ENCODE measurements at regions not wholly inside any gene's neighbourhood (a gene's known extent, or its start where the extent isn't known, plus 50 kb on each side); places are given as distances from the start of the nearest gene placed in this dataset.

GRCh38 chr6:81694855-81695254 is 57.6 kb downstream of the TENT5A start:
- DNase-seq, result no peak

- no peak for DNase-seq
Observed at GRCh38 chr6:81694207-81694606, 58.3 kb downstream of the TENT5A start.

GRCh38 chr6:81693266-81693665 is 59.2 kb downstream of the TENT5A start:
- no peak for DNase-seq

- DNase-seq, result no peak
Observed at GRCh38 chr6:81690073-81690472, 62.4 kb downstream of the TENT5A start.

DNA sequence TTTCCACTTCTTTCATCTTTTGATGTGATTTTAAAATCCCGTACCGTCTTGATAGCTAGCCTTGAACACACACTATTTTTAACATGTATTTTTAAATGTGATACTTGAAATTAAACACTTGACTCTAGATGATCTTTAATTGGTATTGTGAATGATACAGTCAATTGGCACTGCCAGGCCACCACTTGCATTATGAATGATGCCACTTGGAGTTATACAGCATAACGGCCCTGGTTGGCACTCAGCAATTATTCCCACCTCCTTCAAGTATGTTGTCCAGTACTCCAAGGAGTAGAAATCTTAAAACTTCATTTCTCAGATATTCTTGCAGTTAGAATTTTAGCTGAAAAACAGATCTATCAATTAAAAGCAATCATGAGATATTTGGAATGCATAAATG is 62.9 kb downstream of the TENT5A start:
- DNase-seq, result no peak

GRCh38 chr6:81683912-81684311 is 68.6 kb downstream of the TENT5A start:
- DNase-seq, result no peak

DNA sequence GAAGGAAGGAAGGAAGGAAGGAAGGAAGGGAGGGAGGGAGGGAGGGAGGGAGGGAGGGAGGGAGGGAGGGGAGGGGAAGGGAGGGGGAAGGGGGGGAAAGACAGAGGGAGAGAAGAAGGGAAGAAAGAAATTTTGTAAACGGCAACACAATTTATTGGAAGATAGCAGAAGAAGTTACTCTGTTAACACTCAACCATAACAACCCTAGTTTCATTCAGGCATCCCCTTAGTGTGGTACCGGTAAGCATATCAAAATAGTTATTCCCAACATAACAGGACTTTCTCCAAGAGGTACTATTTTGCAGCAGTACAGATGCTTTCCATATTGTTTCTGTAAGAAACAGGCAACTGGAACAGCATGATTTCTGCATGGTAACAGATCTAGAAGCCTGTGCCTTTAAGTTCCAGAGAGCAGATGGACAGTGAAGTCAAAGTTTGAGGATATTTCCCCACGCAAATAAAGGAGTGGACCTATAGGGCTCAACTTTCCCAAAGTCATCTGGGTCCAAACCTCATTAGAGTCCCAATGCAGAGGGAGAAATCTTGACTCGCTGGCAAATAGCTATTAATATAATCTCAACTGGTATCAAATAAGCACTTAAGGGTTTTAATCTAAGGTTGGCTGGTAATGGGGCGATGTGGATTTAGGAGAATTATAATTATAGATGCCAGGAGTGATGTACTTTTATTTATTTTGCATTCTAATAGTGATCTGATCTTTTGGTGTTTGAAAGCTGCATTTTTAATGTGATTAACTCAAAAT is 69.4 kb downstream of the TENT5A start:
- no peak for DNase-seq

DNA sequence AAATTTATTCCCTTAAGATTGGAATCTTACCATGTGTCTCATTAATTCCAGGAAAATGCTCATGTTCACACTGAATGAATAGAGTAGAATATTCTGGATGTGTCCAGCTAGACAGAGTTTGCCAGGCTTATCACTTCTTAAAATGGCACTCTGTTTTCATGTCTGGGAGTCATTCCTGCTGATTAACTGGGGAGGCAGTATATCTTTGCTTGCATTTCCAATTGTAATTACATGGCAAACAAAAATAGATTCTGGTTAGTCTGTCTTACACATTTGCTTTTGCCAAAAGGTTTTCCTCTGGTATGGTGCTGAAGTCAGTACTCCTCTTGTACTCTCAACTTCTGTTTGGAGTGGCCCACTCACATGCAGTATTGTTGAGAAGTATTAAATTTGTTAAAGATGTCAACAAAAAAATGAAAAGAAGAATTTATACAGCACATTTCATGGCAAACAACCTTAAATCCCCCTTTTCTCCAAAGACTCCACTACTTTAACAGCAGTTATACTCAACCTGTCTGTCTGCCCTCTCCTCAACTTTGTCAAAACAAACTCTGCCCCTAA is 70.2 kb downstream of the TENT5A start:
- no peak for DNase-seq

DNA sequence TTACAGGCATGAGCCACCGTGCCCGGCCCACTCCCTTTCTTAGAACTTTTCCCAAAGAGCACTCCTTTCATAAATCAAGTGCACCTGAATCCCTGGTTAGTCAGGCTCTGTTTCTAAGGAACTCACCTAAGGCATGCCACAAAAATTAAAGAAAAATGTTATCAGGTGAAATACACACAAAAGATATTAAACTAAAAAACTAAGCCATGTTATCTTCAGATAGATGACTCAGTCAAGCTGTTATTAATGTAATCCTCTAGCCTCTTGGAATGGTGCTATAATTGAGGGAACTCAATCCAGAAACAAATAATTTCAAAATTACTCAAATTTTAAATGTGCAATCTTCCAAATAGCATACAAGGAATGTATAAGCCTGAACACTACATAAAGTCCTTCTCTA is 83.0 kb downstream of the TENT5A start:
- DNase-seq, result no peak

- DNase-seq, result no peak
Observed at GRCh38 chr6:81668615-81669047, 83.8 kb downstream of the TENT5A start.

DNA sequence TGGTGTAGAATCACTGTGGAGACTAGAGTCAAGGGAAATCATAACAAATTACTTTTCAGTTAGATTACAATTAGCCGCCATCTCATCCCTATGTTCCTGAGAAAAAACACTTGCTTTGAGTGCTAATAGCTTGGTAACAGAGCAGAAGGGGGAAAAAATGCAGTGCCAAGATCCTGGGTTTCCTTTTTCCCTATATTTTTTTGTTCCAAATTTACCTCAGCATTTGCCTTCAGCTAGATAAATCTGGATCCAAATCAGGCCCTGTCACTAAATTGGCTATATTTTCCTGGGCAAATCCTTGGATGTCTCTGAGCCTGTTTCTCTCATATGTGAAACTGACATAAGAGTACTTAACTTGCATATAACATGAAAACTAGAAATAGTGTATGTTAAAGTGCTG is 86.0 kb downstream of the TENT5A start:
- DNase-seq, result no peak

GRCh38 chr6:81656231-81656630 is 96.2 kb downstream of the TENT5A start:
- no peak for DNase-seq

DNA sequence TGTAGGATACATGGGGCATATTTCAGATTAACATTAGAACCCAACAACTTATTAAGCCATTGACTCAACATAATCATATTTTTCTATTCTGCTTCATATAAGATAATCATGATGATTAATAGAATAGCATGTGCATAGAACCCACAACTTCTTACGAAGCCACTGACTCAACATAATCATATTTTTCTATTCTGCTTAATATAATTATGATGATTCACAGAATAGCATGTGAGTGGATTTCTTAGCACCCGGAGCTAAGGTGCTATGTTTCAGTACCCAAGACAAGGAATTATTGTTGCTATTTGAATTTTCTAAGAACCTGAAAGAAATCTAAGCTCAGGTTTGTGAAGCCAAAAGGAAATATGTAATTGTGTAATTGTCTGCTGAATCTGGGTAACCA is 96.8 kb downstream of the TENT5A start:
- no peak for DNase-seq

GRCh38 chr6:81648502-81648901 is 104.0 kb downstream of the TENT5A start:
- no peak for DNase-seq

DNA sequence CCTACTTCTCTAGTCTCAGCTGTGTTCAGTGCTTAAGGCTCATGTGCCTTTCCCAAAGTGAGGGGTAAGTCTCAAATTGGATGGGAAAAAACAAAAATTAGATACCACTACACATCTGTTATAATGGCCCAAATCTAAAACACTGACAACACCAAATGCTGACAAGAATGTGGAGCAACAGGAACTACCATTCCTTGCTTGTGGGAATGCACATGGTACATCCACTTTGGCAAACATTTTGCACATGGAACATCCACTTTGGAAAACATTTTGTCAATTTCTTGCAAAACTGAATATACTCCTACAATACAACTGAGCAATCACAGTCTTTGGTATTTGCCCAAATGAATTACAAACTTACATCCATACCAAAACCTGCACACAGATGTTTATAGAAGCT is 109.3 kb downstream of the TENT5A start:
- no peak for DNase-seq

DNA sequence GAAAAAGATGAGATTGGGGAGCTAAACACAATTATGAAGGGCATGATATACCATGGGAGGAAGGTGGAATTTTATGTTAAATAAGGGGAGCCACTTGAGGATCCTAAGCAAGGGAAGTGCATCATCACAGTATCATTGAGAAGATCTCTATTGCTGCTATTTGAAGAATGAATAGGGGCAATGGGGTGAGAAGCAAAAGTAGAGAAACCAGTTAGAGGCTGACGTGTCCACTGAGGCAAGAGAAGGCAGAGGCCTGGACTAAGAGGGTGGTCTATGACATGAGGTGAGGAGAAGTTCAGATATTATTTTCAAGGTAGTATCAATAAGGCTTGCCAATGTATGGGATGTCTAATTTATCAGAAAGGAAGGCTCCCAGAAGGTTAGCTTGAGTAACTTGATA is 111.6 kb downstream of the TENT5A start:
- no peak for DNase-seq

GRCh38 chr6:81640126-81640525 is 112.4 kb downstream of the TENT5A start:
- no peak for DNase-seq

GRCh38 chr6:81638366-81638765 is 114.1 kb downstream of the TENT5A start:
- no peak for DNase-seq

GRCh38 chr6:81636930-81637568 is 115.4 kb downstream of the TENT5A start:
- DNase-seq, result no peak

GRCh38 chr6:81634155-81634880 is 118.2 kb downstream of the TENT5A start:
- no peak for DNase-seq

DNA sequence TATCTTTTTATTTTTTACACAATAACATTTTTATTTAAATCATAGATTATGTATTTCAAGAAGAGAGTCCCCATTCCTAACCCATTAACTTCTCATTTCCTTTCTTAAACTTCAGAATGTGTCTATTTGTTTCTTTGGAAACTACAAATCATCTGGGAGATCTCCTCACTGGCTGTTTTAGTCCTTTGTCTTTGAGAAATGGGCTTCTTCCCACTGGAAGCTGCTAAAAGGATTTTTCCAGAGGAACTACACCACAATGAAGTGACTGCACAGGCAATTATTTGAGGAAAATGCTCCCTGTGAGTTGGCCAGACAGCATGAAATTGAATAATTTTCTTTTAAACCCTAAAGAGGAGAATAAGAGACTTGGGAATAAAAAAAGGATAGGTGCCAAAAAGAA is 119.1 kb downstream of the TENT5A start:
- no peak for DNase-seq

- DNase-seq, result no peak
Observed at GRCh38 chr6:81630719-81631118, 121.8 kb downstream of the TENT5A start.

DNA sequence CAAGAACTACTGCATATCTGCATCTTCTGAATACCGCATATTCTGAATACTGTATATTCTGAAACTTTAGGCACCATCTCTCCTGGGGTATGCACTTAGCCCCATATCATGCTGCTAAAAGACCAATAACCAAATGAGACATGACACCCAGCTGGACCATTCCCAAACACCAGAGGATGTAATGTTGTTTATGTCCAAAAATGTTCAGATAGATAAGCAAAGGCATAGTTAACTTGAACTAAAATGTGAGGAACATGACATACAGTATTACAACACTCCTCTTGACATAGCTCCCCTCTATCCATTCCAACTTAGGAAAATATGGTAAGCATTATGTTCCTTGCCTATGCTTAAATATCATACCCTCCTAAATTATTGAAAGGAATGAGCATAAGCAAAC is 127.3 kb downstream of the TENT5A start:
- DNase-seq, result no peak

DNA sequence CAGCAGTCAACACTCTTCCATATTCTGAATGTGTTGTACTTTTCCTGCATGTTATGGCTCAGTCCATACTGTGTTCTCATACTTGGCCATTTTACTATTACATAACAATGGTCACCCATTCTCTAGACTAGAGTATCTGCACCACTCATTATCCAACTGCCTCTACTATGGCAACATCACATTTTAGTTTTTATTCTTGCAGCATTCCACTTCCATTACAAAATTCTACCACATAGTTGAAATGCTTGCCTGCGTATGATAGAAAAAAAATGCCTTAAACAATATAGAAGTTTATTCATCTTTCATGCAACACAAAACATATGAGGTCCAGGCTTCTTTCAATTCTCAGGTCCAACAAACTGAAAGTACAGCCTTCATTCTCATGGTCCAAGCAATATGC is 128.0 kb downstream of the TENT5A start:
- no peak for DNase-seq

Measured in CD4-positive, alpha-beta T cell treated with Interleukin-17A for 1 hour (primary cell).